Pancreas (tissue), 10 donors: ENCODE measurements at regions not wholly inside any gene's neighbourhood (a gene's known extent, or its start where the extent isn't known, plus 50 kb on each side); places are given as distances from the start of the nearest gene placed in this dataset.
A peak's percentile ranks its signal among the peaks of the same experiment; 100 is the strongest.
"Not testable (repeated sequence)": the region's sequence is repeated elsewhere in the genome, so short reads cannot be mapped to it uniquely, and the experiment has no call there.

Experiments
- ATAC-seq, 4 donors: fragments of 200-7000 bp; cut with Tn5 transposase; one replicate each; pipeline versions ENCODE4 v1.8.0 to v1.9.1; 2020; ENCODE audit warnings: mild to moderate bottlenecking in 4 of 4, moderate library complexity in 4 of 4
- DNase-seq, 6 donors: peaks; one replicate each; pipeline ENCODE4 v3.0.0-alpha.2; 2020
- FAIRE-seq: peaks from 2 replicates; lab custom pipeline; 2012; peaks lifted over from hg19 to GRCh38; lab: Jason Lieb, UNC
- H3K27ac ChIP-seq, 4 donors: fragments of 200-600 bp; sonication (generic); 1 replicate in 3 of 4; 2 replicates in 1 of 4; pipeline versions ENCODE4 v1.5.0 to v1.8.0; 2020
- H3K27me3 ChIP-seq, 4 donors: fragments of 200-600 bp; one replicate each; pipeline ENCODE4 v1.8.0; 2021
- H3K36me3 ChIP-seq, 3 donors: fragments of 200-600 bp; sonication (generic) in 1 of 3; one replicate each; pipeline versions ENCODE4 v1.5.0 to v1.8.0; 2020 to 2021
- H3K4me1 ChIP-seq, 3 donors: fragments of 200-600 bp; one replicate each; pipeline ENCODE4 v1.8.0; 2021
- H3K4me3 ChIP-seq, 4 donors: fragments of 200-600 bp; sonication (generic) in 2 of 4; one replicate each; pipeline versions ENCODE4 v1.5.0 to v1.8.0; 2020 to 2021
- H3K9me3 ChIP-seq, 4 donors: fragments of 200-600 bp; one replicate each; pipeline ENCODE4 v1.8.0; 2021
- WGBS, 2 donors: extraction: QIAGEN DNeasy Blood & Tissue Kit; methylation state at CpG; one replicate each; pipeline ENCODE4 v1.1.7; 2013; 5-methylcytosine and 5-hydroxymethylcytosine counted together
- intact Hi-C, 3 donors: fragments of 100-400 bp; cut with DNase I; formaldehyde crosslinking; loops; one replicate each; pipeline versions ENCODE4 v1.11.1 to v1.14.2; 2022
- TF ChIP-seq, protein P1 (sequence below), 4 donors: fragments of 200-600 bp; sonication (generic) in 3 of 4; IDR thresholded peaks; one replicate each; pipeline versions ENCODE4 v1.5.0 to v1.8.0; 2021; ENCODE audit warnings: antibody characterized with exemption in 4 of 4
- donor health status: healthy with polysubstance abuse.
- donor health status: DM: no; HTN: no; CAD: no; lungs with moderate emphysema.
- donor health status: DM: no; HTN: no; CAD: no.
- donor health status: control.
- donor health status: control.
- donor health status: Bipolar disorder and iron deficiency.
- donor health status: DM: yes; HTN: yes; CAD: no.
- donor health status: DM: no; HTN: no; CAD: no.
- donor health status: DM: no; HTN: no; CAD: no.
- donor health status: DM: yes; HTN: yes; CAD: no.

DNA sequence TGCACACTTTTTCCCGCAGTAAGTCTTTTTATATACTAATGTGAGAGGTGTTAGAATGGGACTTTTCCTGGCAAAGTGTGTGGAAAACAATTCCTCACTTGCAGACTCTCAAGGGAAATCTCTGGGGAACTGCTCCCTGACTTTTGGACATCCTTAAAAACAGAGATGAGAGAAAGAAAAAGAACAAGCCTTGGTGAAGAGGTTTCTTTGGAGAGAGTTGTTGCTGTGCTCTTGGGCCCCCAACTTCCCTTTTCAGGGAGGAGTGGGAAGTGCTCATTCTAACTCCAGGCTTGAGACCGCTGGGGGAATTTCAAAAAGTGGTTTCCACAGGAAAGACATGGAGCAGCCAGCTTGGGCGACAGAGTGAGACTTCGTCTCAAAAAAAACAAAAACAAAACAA, 142.6 kb upstream of the SPRED2 start:
- H3K27ac ChIP-seq, result no peak overlapping the region
- H3K36me3 ChIP-seq, result no peaks in the 10 kb centered on the region
- H3K4me1 ChIP-seq, result no peaks in the 10 kb centered on the region
- DNase-seq (no peak), FAIRE-seq (no peak), ATAC-seq (no peak)
- TF ChIP-seq, protein P1, sequence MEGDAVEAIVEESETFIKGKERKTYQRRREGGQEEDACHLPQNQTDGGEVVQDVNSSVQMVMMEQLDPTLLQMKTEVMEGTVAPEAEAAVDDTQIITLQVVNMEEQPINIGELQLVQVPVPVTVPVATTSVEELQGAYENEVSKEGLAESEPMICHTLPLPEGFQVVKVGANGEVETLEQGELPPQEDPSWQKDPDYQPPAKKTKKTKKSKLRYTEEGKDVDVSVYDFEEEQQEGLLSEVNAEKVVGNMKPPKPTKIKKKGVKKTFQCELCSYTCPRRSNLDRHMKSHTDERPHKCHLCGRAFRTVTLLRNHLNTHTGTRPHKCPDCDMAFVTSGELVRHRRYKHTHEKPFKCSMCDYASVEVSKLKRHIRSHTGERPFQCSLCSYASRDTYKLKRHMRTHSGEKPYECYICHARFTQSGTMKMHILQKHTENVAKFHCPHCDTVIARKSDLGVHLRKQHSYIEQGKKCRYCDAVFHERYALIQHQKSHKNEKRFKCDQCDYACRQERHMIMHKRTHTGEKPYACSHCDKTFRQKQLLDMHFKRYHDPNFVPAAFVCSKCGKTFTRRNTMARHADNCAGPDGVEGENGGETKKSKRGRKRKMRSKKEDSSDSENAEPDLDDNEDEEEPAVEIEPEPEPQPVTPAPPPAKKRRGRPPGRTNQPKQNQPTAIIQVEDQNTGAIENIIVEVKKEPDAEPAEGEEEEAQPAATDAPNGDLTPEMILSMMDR (IDR thresholded peaks at IDR 0.05), result no peak
- H3K4me3 ChIP-seq, result no peak overlapping the region
- 61% methylated on average over 4 of the region's 4 CpGs for WGBS, 2 donors
- H3K9me3 ChIP-seq, result no peaks in the 10 kb centered on the region
- H3K27me3 ChIP-seq, result no peaks in the 10 kb centered on the region
- intact Hi-C loops, result no loop called here

DNA sequence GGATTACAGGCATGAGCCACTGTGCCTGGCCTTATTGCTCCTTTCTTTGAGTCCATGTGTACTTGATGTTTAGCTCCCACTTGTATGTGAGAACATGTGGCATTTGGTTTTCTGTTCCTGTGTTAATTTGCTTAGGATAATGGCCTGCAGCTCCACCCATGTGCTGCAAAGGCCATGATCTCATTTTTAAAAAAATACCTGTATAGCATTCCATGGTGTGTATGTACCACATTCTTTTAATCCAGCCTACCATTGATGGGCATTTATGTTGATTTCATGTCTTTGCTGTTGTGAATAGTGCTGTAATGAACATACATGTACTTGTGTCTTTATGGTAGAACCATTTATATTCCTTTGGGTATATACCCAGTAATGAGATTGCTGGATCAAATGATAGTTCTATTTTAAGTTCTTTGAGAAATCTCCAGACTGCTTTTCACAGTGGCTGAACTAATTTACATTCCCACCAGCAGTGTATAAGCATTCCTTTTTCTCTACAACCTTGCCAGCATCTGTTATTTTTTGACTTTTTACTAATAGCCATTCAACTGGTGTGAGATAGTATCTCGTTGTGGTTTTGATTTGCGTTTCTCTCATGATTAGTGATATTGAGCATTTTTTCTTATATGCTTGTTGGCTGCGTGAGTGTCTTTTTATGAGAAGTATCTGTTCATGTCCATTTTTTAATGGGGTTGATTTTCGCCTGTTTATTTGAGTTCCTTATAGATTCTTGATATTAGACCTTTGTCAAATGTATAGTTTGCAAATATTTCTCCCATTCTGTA, 136.4 kb upstream of the SPRED2 start:
- H3K27ac ChIP-seq, H3K36me3 ChIP-seq, H3K9me3 ChIP-seq, H3K4me1 ChIP-seq, ATAC-seq, H3K27me3 ChIP-seq, intact Hi-C loops, DNase-seq, H3K4me3 ChIP-seq, FAIRE-seq: not testable (repeated sequence)
- 67 to 68% methylated on average over 4 of the region's 4 CpGs for WGBS, 2 donors

DNA sequence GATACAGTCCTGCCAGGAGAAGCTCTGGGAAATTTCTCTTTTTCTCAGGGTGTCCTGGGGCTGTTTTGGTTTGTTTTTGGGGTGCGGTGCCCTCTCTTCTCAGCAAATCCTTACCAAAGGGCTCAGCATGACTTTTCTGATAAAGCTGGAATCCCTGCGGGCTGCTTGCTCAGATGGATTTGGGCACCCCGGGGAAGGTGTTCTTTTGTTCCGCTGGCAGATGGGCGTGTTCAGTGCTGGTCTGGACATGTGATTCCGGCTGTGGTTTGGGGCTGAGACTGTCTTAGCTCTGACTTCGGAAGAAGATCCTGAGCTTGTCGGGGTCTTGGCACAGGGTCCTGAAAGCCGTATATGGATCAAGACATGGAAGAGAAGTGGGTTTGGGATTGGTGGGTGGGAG, 134.2 kb upstream of the SPRED2 start:
- ATAC-seq (peak in 1 of 4 donors; percentile 35), DNase-seq (no peak), FAIRE-seq (no peak)
- H3K9me3 ChIP-seq, result no peaks in the 10 kb centered on the region
- 38 to 46% methylated on average over 9 of the region's 9 CpGs for WGBS, 2 donors
- TF ChIP-seq, protein P1 (IDR thresholded peaks at IDR 0.05), result no peak
- no peak overlapping the region for H3K27ac ChIP-seq
- no peaks in the 10 kb centered on the region for H3K27me3 ChIP-seq
- intact Hi-C loops, result no loop called here
- H3K36me3 ChIP-seq, result no peaks in the 10 kb centered on the region
- H3K4me3 ChIP-seq, result no peak overlapping the region
- H3K4me1 ChIP-seq, result no peaks in the 10 kb centered on the region

DNA sequence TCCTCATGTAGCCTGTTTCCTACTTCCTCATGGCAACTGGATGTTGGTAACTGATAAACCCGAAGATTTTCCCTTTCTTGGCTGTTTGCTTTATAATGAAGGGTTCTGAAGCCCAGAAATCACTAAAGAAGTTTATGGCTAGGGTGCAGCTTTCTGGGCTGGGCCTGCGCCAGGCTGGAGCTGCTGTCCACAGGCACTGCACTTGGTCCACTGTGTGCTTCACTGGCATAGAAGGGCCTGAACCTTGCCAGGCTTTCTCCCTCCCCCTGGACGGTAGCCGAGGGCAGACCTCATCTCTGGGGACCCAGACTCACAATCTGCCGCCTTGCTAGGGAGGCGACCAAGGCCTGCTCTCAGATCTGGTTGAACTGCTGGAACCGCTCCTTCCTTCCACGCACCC, 133.3 kb upstream of the SPRED2 start:
- FAIRE-seq (no peak), ATAC-seq (no peak), DNase-seq (no peak)
- no peak overlapping the region for H3K27ac ChIP-seq
- intact Hi-C loops, result no loop called here
- no peaks in the 10 kb centered on the region for H3K9me3 ChIP-seq
- H3K36me3 ChIP-seq, result no peaks in the 10 kb centered on the region
- no peaks in the 10 kb centered on the region for H3K27me3 ChIP-seq
- 81% methylated on average over 8 of the region's 8 CpGs for WGBS, 2 donors
- TF ChIP-seq, protein P1 (IDR thresholded peaks at IDR 0.05), result no peak
- H3K4me1 ChIP-seq, result no peaks in the 10 kb centered on the region
- no peak overlapping the region for H3K4me3 ChIP-seq

DNA sequence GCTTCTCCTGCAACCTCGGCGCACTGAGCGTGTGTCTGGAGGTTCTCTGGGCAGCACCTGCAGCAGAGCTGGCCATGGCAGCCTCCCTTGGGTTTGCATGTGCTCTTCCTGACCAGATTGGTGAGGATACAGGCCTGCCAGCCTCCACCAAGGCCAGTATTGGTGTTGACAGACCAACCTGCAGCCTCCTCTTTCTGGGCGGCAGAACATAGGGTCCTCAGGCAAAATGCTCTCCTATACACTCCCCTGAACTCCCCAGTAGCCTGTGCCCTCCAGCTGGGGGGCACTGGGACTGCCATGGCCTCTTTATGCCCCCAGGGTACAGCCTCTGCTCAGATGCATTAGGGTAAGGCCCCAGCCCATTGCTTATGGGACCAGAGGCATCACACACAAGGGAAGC, 131.9 kb upstream of the SPRED2 start:
- Histone ChIP-seq H3K27ac (no peak overlapping the region), H3K27me3 (no peaks in the 10 kb centered on the region), H3K36me3 (no peaks in the 10 kb centered on the region), H3K4me3 (no peak overlapping the region), H3K4me1 (no peaks in the 10 kb centered on the region), H3K9me3 (no peaks in the 10 kb centered on the region)
- 89 to 92% methylated on average over 4 of the region's 4 CpGs for WGBS, 2 donors
- ATAC-seq (no peak), FAIRE-seq (no peak), DNase-seq (no peak)
- intact Hi-C loops, result no loop called here
- TF ChIP-seq, protein P1 (IDR thresholded peaks at IDR 0.05), result no peak
